BJ (cell line): ENCODE measurements at regions not wholly inside any gene's neighbourhood (a gene's known extent, or its start where the extent isn't known, plus 50 kb on each side); places are given as distances from the start of the nearest gene placed in this dataset.

ENCODE experiments used
- CTCF ChIA-PET: fragments of 350-600 bp; formaldehyde crosslinking; extraction: SDS; loops from one replicate; lab custom pipeline; 2021; ENCODE audit warnings: antibody characterized with exemption, inconsistent platforms; lab: Yijun Ruan, JAX
- POLR2A ChIA-PET: fragments of 300-600 bp; sonication (Branson Sonifier 250); formaldehyde crosslinking; extraction: SDS; loops from one replicate; lab custom pipeline; 2021; ENCODE audit warnings: antibody characterized with exemption; lab: Charles Lee
- DNase-seq: peaks from one replicate; pipeline ENCODE4 v3.0.0-alpha.2; 2011; ENCODE audit warnings: low read depth
- H3K27me3 ChIP-seq: 2 replicates; pipeline ENCODE4 v1.6.0; 2011; ENCODE audit warnings: low read length; ENCODE audit not compliant: control insufficient read depth, insufficient read depth
- H3K36me3 ChIP-seq: 2 replicates; pipeline ENCODE4 v1.5.1; 2011; ENCODE audit warnings: low read length; ENCODE audit not compliant: control insufficient read depth, insufficient read depth
- H3K4me3 ChIP-seq: 2 replicates; pipeline ENCODE4 v1.5.1; 2011; ENCODE audit warnings: low read depth, mild to moderate bottlenecking, control low read depth, low read length
- CTCF ChIP-seq: IDR thresholded peaks from 2 replicates; pipeline ENCODE4 v1.5.1; 2011; ENCODE audit warnings: low read depth, mild to moderate bottlenecking, control low read depth, inconsistent platforms, low read length, moderate library complexity; ENCODE audit not compliant: insufficient read depth

GRCh38 chr12:92492291-92492690 is 210.5 kb upstream of the PLEKHG7 start:
- ChIA-PET CTCF (no interaction called here), POLR2A (no interaction called here)

GRCh38 chr12:92489781-92490180 is 213.0 kb upstream of the PLEKHG7 start:
- Histone ChIP-seq H3K36me3 (no peaks in the 10 kb centered on the region), H3K4me3 (no peak overlapping the region), H3K27me3 (no peaks in the 10 kb centered on the region)
- POLR2A ChIA-PET = no interaction called here
- CTCF ChIA-PET = interaction anchor here (0.8 kb wide), 1 partner anchor 9 kb away, joined by 3 read pairs; no protein-coding TSS in a partner anchor
- no peak for TF ChIP-seq CTCF
- no peak for DNase-seq

More at GRCh38 chr12:92492291-92492690, 210.5 kb upstream of the PLEKHG7 start:
- no peaks in the 10 kb centered on the region for H3K27me3 ChIP-seq
- DNase-seq = no peak
- TF ChIP-seq CTCF = no peak
- H3K36me3 ChIP-seq = no peaks in the 10 kb centered on the region
- H3K4me3 ChIP-seq = no peak overlapping the region

GRCh38 chr12:92488735-92489134 is 214.1 kb upstream of the PLEKHG7 start:
- H3K27me3 ChIP-seq = no peaks in the 10 kb centered on the region
- no peaks in the 10 kb centered on the region for H3K36me3 ChIP-seq
- no peak for DNase-seq
- ChIA-PET POLR2A (no interaction called here), CTCF (interaction anchor here (0.8 kb wide), 1 partner anchor 9 kb away, joined by 3 read pairs; no protein-coding TSS in a partner anchor)
- H3K4me3 ChIP-seq = no peak overlapping the region
- TF ChIP-seq CTCF = no peak

- H3K27me3 ChIP-seq = no peaks in the 10 kb centered on the region
- ChIA-PET CTCF (no interaction called here), POLR2A (no interaction called here)
- H3K4me3 ChIP-seq = no peak overlapping the region
- DNase-seq = no peak
- H3K36me3 ChIP-seq = no peaks in the 10 kb centered on the region
- TF ChIP-seq CTCF = no peak
Measured at GRCh38 chr12:92487138-92487485, 215.7 kb upstream of the PLEKHG7 start.

- no peak for TF ChIP-seq CTCF
- no peak for DNase-seq
- ChIA-PET CTCF (no interaction called here), POLR2A (no interaction called here)
- no peaks in the 10 kb centered on the region for H3K36me3 ChIP-seq
- H3K27me3 ChIP-seq = no peaks in the 10 kb centered on the region
- H3K4me3 ChIP-seq = no peak overlapping the region
Measured at GRCh38 chr12:92486443-92487137, 216.2 kb upstream of the PLEKHG7 start.
